Activated T-helper 1 cell treated with anti-CD3 and anti-CD28 coated beads, Interleukin-2, amount 50 U/mL, for 16 hours (primary cell): ENCODE measurements at regions not wholly inside any gene's neighbourhood (a gene's known extent, or its start where the extent isn't known, plus 50 kb on each side); places are given as distances from the start of the nearest gene placed in this dataset.
"Not testable (repeated sequence)": the region's sequence is repeated elsewhere in the genome, so short reads cannot be mapped to it uniquely, and the experiment has no call there.

Source experiments
- DNase-seq, 2 donors: peaks; one replicate each; pipeline ENCODE4 v3.0.0-alpha.2; 2020; ENCODE audit warnings: low read depth in 1 of 2, low spot score in 1 of 2

GRCh38 chr7:25069900-25070443 lies 55.1 kb downstream of the CYCS start:
- peak in 1 of 2 donors; percentile 19 for DNase-seq

- DNase-seq: no peak
These were observed 56.4 kb downstream of the CYCS start for GRCh38 chr7:25068502-25069213.

GRCh38 chr7:25067726-25068501 lies 57.1 kb downstream of the CYCS start:
- no peak for DNase-seq

GRCh38 chr7:25066253-25066652 lies 58.8 kb downstream of the CYCS start:
- DNase-seq: no peak

GRCh38 chr7:25062380-25062779 lies 62.7 kb downstream of the CYCS start:
- no peak for DNase-seq

- DNase-seq: no peak
These were observed 64.5 kb downstream of the CYCS start for GRCh38 chr7:25060487-25061055.

- no peak for DNase-seq
These were observed 65.5 kb downstream of the CYCS start for GRCh38 chr7:25059576-25059975.

- DNase-seq: no peak
These were observed 68.7 kb downstream of the CYCS start for GRCh38 chr7:25056368-25056767.

GRCh38 chr7:25055520-25056220 lies 69.4 kb downstream of the CYCS start:
- DNase-seq: no peak

- no peak for DNase-seq
These were observed 70.1 kb downstream of the CYCS start for GRCh38 chr7:25054819-25055519.

- no peak for DNase-seq
These were observed 70.2 kb upstream of the OSBPL3 start for GRCh38 chr7:25050223-25050622.

- no peak for DNase-seq
These were observed 68.5 kb upstream of the OSBPL3 start for GRCh38 chr7:25048444-25048834.

- DNase-seq: not testable (repeated sequence)
These were observed 67.8 kb upstream of the OSBPL3 start for GRCh38 chr7:25047571-25048443.

- no peak for DNase-seq
These were observed 57.3 kb upstream of the OSBPL3 start for GRCh38 chr7:25037325-25037724.

- no peak for DNase-seq
These were observed 55.3 kb upstream of the OSBPL3 start for GRCh38 chr7:25035274-25035673.

- DNase-seq: no peak
These were observed 54.2 kb upstream of the OSBPL3 start for GRCh38 chr7:25034136-25034535.

- DNase-seq: no peak
These were observed 53.1 kb upstream of the OSBPL3 start for GRCh38 chr7:25032774-25033743.

- DNase-seq: no peak
These were observed 51.5 kb upstream of the OSBPL3 start for GRCh38 chr7:25031432-25031831.

- DNase-seq: no peak
These were observed 51.0 kb upstream of the OSBPL3 start for GRCh38 chr7:25031007-25031406.
